Motor neuron (in vitro differentiated cells): ENCODE measurements at regions not wholly inside any gene's neighbourhood (a gene's known extent, or its start where the extent isn't known, plus 50 kb on each side); places are given as distances from the start of the nearest gene placed in this dataset.

Source experiments
- ATAC-seq, 8 experiments: fragments of 200-7000 bp; cut with Tn5 transposase; replicated peaks in 6 of 8; 2 replicates each; pipeline ENCODE4 v1.8.0; 2021; ENCODE audit warnings: mild to moderate bottlenecking in 8 of 8, moderate library complexity in 8 of 8
- H3K27ac ChIP-seq, 2 donors: fragments of 250-450 bp; sonication (Bioruptor Pico); 2 replicates each; pipeline ENCODE4 v1.9.0; 2021; ENCODE audit warnings: antibody characterized with exemption in 2 of 2, mild to moderate bottlenecking in 2 of 2, moderate library complexity in 1 of 2
- H3K4me1 ChIP-seq, 2 donors: fragments of 250-450 bp; sonication (Bioruptor Pico); replicated peaks in 1 of 2; 2 replicates each; pipeline ENCODE4 v1.6.1; 2021; ENCODE audit warnings: antibody characterized with exemption in 2 of 2, mild to moderate bottlenecking in 2 of 2, moderate library complexity in 1 of 2
- H3K4me3 ChIP-seq, 5 donors: fragments of 250-450 bp; sonication (Bioruptor Pico); 2 replicates each; pipeline ENCODE4 v1.9.0; 2021; ENCODE audit warnings: antibody characterized with exemption in 5 of 5, mild to moderate bottlenecking in 5 of 5, moderate library complexity in 4 of 5
- WGBS, 10 experiments: fragments of 450-650 bp; shearing (Covaris generic); methylation state at CpG; one replicate each; pipeline ENCODE4 v1.0.0; 2022; 5-methylcytosine and 5-hydroxymethylcytosine counted together
- in situ Hi-C, 9 experiments: fragments of 400-800 bp; cut with MboI; loops; one replicate each; pipeline ENCODE4 v1.15.0; 2021; ENCODE audit warnings: low sequenced_read_pairs in 9 of 9, low pct_unique_long_range_greater_than_20kb in 2 of 9; ENCODE audit not compliant: unreplicated experiment in 9 of 9

DNA sequence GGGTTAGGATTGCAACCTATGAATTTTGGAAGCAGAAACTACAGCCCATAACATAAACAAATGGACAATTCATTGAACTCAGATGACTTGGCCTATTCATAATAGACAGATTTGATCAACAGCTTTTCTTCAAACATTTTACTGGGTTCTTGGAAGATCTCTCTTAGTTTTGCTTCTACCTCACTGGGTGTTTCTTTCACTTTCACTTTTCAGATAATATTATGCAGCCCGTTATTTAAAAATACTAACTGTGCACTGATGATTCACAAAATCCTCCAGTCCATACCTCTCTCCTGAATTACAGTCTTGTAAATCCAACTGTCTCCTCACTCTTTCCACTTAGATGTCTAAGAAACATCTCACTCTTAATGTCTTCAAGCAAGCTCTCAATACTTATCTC is 183.5 kb upstream of the IRX1 start:
- no peak overlapping the region for H3K4me3 ChIP-seq
- no peak for ATAC-seq
- 0 to 100% (median 50%) methylated on average over 1 of the region's 1 CpG; no CpG with 5 or more reads in 2 of the 10 experiments for WGBS, 10 experiments
- H3K27ac ChIP-seq: no peak overlapping the region
- H3K4me1 ChIP-seq: no peaks in the 10 kb centered on the region
- in situ Hi-C loops: no loop called here

DNA sequence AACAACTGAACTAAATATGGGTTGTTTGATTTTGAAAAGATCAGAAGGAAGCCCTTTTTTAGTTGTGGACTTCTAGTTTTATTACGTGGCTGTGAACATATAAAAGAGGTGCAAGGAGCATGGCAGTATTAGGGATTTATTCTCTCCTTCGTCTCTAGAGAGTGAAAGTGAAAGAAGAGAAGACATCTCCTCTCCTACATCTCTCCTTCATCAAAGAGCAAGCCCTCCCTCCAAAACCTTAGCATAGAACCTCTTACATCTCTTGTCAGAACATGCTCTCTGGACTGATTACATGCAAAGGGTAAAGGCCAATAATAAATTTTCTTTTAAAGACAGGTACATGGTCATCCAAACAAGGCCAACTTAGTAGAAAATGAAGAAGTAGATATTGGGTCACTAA is 184.3 kb upstream of the IRX1 start:
- Histone ChIP-seq H3K4me1 (no peaks in the 10 kb centered on the region), H3K4me3 (no peak overlapping the region), H3K27ac (no peak overlapping the region)
- in situ Hi-C loops: no loop called here
- 0 to 73% (median 4%) methylated on average over 1 to 2 of the region's 2 CpGs; no CpG with 5 or more reads in 2 of the 10 experiments for WGBS, 10 experiments
- ATAC-seq: no peak

DNA sequence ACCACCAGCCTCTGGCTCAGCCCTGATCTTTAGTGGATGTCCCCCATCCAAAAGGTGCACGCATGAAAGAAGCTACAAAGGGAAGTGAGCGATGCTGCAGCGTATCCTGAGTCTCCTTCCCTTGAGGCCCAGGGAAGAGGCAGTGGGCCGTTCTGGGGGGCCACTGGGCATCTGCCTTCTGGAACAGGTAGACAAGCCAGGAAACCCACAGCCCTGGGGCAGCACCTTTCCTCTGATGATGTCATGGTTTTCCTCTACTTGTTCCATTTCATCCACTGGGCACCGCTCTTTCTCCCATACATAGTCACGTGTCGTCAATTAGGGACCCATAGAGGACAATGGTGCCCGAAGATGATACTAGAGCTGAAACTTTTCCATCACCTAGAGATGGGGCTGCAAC is 194.0 kb upstream of the IRX1 start:
- Histone ChIP-seq H3K27ac (no peak overlapping the region), H3K4me3 (no peak overlapping the region), H3K4me1 (no peaks in the 10 kb centered on the region)
- WGBS, 10 experiments: 37 to 100% (median 64%) methylated on average over 1 to 8 of the region's 8 CpGs; no CpG with 5 or more reads in 4 of the 10 experiments
- in situ Hi-C loops: no loop called here
- no peak for ATAC-seq

DNA sequence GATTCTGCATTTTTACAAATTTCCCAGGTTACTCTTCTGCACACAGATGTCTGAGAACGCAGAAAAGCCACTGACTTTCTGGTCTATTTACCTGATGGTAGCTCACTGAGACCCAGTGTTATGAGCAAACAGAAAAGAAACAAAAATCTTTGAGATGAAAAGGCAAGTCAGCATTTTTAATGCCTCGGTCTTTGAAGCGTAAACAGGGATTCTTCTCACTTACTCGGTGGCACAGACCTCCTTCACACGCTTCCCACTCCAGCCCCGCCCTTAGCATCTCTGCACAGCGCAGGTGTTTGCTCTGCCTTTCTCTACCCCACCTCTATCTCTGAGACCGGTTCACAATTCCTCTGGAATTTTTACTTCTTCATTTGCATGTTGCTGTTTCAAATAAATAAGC is 195.0 kb upstream of the IRX1 start:
- WGBS, 10 experiments: 14 to 100% (median 76%) methylated on average over 1 to 8 of the region's 8 CpGs; no CpG with 5 or more reads in 2 of the 10 experiments
- H3K27ac ChIP-seq: no peak overlapping the region
- H3K4me3 ChIP-seq: no peak overlapping the region
- in situ Hi-C loops: no loop called here
- no peak for ATAC-seq
- no peaks in the 10 kb centered on the region for H3K4me1 ChIP-seq

DNA sequence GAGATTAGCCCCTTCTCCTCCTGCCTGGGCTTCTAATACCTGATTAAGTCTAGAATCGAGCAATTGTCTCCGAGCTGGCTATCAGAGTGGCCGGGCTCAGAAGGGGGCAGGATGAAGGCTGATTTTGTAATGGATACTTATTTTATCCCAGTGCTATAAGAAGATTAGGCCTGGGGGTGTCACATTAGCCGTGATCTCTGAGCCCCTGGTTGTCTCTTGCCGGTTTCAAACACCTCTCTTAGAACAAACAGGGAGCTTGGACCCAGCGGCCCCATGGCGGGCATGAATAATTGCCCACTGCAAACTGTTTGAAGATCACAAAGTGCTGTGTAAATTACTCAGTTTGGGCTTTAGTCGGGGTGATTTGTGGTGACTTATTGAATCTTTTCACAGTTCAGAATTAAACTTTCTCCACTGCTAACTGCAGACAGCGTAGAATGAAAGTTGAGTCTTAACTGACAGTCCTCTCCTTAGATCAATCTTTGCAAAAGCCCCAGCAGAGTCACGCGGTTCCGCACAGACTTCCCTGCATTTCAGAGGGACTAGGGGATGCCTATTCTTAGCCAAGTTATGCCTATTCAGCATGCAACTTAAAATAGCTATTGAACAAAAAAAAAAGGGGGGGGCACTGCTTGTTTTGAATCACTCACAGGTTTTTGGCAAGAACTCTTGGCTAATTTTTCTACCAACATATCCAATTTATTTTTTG is 200.6 kb upstream of the IRX1 start:
- whole genome bisulfite sequencing, 10 experiments: 0 to 80% (median 14%) methylated on average over 1 to 12 of the region's 12 CpGs
- no peak overlapping the region for H3K4me3 ChIP-seq
- no peak overlapping the region for H3K27ac ChIP-seq
- peak in 5 of 8 experiments; percentile 42 to 94 (median 86) for ATAC-seq
- in situ Hi-C loops: no loop called here
- H3K4me1 ChIP-seq: peaks cover 0 to 13% of the 10 kb centered on the region in 2 donors

DNA sequence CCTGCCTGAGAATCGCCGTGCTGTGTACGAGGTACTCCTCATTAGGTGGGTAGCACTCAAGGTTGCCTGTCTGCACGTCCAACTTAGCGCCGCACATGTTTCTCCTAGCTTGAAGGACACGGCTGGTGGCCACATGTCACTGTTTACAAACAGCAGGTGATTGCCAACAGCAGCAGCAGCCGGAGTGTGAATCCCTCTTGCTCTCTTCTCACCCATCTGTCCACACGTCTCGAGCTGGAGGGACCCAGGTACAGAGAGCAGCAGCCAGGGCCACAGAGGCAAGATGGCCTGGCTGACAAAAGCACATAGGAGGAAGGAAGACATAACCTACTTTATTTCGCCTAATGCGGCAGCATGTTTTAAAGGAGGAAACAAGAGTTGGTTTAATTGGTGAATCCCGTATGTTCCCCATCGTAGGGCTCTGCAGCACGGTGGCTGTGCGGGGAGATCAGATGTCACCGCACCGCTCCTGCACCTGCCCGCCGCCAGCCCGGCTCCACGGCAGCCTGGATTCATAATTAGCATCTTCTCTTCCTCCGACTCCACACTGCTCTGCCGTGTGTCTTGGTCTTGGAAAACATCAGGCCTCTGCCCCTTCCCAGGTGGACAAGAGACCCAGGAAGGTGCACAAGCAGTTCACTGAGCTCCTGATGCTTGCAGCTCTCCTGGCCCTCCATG is 201.6 kb upstream of the IRX1 start:
- in situ Hi-C loops: no loop called here
- Histone ChIP-seq H3K4me1 (peaks cover 0 to 13% of the 10 kb centered on the region in 2 donors), H3K27ac (no peak overlapping the region), H3K4me3 (no peak overlapping the region)
- ATAC-seq: no peak
- WGBS, 10 experiments: 10 to 91% (median 67%) methylated on average over 2 to 18 of the region's 24 CpGs; no CpG with 5 or more reads in 4 of the 10 experiments

DNA sequence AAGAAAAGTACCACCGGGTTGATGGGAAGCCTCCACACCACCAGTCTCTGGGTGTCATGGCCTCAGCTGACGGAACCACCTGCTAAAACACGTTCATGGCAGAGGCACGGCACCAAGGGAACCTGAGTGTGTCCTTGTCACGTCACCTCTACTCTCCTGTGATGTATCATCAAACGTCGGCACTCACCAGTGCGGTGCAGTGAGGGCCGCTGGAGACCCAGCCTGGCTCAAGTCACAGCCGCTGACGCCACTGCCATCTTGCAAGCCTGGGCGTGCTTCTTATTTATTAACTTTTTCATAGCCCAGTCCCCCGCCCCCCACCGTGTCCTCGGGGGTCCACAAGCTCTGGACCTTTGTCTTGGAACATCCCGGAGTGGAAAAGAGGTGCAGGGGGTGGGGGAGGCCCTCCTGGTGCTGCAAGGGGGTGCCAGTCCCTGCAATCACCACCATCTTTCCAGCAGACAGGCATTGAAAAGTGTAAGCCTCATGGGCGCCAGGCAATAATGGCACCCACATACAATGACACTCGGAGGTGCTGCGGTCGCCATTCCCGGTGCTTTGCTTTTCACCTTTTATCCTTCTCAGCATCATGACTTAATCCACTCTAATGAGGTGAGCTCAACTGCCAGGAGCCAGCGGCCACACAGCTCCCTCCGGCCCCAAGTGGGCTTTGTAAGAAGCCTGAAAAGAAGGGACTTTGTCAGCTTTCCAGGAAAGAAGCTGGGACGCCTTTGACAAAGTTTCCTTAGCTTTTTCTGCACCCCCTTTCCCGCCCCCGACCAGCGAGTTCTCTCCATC is 202.3 kb upstream of the IRX1 start:
- H3K4me1 ChIP-seq: peaks cover 0 to 13% of the 10 kb centered on the region in 2 donors
- no peak overlapping the region for H3K4me3 ChIP-seq
- no peak overlapping the region for H3K27ac ChIP-seq
- in situ Hi-C loops: no loop called here
- no peak for ATAC-seq
- WGBS, 10 experiments: 0 to 100% (median 69%) methylated on average over 1 to 11 of the region's 27 CpGs; no CpG with 5 or more reads in 1 of the 10 experiments

DNA sequence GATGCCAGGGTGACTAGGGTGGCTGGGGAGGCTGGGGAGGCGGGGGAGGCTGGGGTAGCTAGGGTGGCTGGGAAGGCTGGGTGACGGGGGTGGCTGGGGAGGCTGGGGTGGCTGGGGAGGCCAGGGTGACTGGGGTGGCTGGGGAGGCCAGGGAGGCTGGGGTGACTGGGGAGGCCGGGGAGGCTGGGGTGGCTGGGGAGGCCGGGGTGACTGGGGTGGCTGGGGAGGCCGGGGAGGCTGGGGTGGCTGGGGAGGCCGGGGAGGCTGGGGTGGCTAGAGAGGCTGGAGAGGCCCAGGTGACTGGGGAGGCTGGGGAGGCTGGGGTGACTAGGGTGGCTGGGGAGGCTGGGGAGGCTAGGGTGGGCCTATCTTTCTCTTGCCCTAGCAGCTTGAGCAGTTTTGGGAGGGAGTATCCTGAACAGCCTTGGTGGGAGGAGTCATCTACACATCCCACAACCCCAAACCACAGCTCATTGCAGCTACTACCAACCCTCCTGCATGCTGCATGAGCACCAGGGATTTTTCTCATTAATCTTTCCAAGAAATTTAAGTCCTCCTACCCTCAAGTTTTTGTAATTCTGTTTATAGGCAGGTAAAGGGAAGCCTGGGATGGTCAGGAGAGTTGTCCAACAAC is 203.2 kb upstream of the IRX1 start:
- in situ Hi-C loops: no loop called here

DNA sequence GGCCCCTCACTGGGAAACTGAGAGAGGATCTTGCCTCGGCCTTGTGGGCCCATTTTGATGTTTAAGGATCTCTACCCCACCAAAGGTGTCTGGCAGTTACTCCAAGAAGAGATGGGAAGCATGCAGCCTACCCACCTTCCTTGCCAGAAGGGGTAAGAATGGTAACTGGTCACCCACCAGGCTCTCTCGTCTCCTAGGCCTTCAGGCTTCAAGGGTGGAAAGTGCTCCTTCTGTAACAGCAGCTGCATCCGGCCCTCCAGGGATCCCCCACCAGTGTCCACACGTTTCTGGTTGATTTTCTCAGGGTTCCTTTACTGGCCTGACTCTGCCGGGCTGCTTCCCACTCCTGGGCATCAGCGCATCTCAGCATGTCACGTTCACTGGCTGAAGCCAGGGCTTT is 204.4 kb upstream of the IRX1 start:
- in situ Hi-C loops: no loop called here
- Histone ChIP-seq H3K27ac (no peak overlapping the region), H3K4me3 (no peak overlapping the region), H3K4me1 (peaks cover 0 to 29% of the 10 kb centered on the region in 2 donors)
- WGBS, 10 experiments: 0 to 90% (median 65%) methylated on average over 1 to 5 of the region's 7 CpGs; no CpG with 5 or more reads in 6 of the 10 experiments
- ATAC-seq: no peak

More for the DNA sequence above, 203.2 kb upstream of the IRX1 start:
- peaks cover 0 to 16% of the 10 kb centered on the region in 2 donors for H3K4me1 ChIP-seq
- no CpG with 5 or more reads among the region's 6 CpGs for WGBS, 10 experiments
- H3K27ac ChIP-seq: no peak overlapping the region
- no peak overlapping the region for H3K4me3 ChIP-seq
- no peak for ATAC-seq

DNA sequence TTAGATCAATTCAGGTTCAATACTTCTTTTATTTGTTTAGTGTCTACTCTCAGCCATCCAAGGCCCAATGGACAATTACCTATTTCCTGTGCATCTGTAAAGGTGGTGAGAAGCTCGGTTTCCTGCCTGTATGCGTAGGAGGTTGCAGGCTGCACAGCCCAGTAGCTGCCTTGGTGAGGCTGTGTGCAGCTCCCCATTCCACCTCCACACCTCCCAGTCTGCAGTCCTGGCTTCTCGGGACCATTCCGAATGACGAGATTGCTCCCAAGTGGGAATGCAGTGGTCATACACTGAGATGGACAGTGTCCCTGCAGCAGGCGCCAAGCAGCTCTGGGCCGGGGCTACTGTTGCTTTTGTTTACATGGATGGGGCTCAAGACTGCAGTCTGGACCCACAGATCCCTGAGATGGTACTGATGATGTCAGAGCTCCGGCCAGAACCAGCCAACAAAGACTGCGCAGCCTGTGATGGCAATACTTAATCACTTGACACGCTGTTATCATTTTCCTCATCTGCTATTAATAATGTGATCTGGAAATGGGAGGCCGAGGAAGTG is 206.1 kb upstream of the IRX1 start:
- 0 to 100% (median 64%) methylated on average over 1 to 8 of the region's 11 CpGs for whole genome bisulfite sequencing, 10 experiments
- in situ Hi-C loops: no loop called here
- no peak overlapping the region for H3K4me3 ChIP-seq
- no peak for ATAC-seq
- H3K4me1 ChIP-seq: peaks cover 0 to 27% of the 10 kb centered on the region in 2 donors
- no peak overlapping the region for H3K27ac ChIP-seq

DNA sequence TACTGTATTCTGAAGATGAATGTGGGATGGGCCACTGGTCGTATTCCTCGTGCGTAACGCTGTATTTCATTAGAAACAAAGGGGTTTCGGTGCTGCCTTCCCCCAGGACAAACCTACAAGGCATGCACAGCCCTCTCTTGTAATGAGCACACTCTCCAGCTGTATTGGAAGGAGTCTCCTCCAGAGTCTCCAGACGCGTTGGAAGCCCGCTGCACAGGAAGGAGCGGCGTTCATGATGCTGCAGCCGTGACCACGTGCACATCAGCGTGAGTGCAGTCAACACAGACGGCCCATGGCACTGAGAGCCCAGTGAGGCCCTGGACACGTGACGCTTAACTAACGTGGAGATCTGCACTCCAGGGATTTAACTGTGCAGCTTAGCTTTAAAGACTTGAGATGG is 209.0 kb upstream of the IRX1 start:
- H3K4me3 ChIP-seq: no peak overlapping the region
- H3K27ac ChIP-seq: peak overlapping the region in 1 of 2 donors; percentile 36
- peaks cover 0 to 21% of the 10 kb centered on the region in 2 donors for H3K4me1 ChIP-seq
- in situ Hi-C loops: no loop called here
- 18 to 100% (median 69%) methylated on average over 1 to 6 of the region's 17 CpGs; no CpG with 5 or more reads in 4 of the 10 experiments for WGBS, 10 experiments
- peak in 4 of 8 experiments; percentile 21 to 51 (median 40) for ATAC-seq

DNA sequence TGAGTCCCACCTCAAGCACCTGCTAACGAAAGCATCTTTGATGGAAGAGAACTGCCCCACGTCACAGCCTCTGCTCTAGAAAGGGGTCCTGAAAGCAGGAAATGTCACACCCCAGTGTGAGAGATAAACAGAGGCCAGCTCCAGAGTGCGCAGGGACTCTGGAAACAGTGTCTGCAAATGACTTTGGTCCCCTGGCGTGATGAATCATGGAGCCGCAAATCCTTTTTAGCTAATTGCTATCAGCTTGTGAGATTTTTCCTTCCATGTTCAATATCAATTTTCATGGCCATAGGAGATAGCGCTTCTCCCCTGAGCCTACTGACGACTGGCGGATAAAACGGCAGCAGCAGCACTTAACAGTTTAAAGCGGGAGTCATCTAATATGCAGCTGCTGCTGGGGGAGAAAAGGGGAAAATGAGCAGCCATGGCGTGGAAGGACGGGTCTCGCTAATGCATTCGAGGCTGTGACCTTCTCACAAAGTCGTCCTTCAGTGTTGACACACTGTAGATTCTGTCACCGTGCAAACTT is 209.6 kb upstream of the IRX1 start:
- WGBS, 10 experiments: 0 to 68% (median 56%) methylated on average over 1 to 14 of the region's 16 CpGs; no CpG with 5 or more reads in 1 of the 10 experiments
- peaks cover 0 to 21% of the 10 kb centered on the region in 2 donors for H3K4me1 ChIP-seq
- in situ Hi-C loops: no loop called here
- no peak overlapping the region for H3K4me3 ChIP-seq
- peak overlapping the region in 1 of 2 donors; percentile 36 for H3K27ac ChIP-seq
- ATAC-seq: peak in 5 of 8 experiments; percentile 61 to 93 (median 89)
